Peyer's patch (tissue), 4 donors: ENCODE measurements at regions not wholly inside any gene's neighbourhood (a gene's known extent, or its start where the extent isn't known, plus 50 kb on each side); places are given as distances from the start of the nearest gene placed in this dataset.

ENCODE experiments used
- POLR2A ChIP-seq, 2 donors: fragments of 450-650 bp; IDR thresholded peaks; one replicate each; pipeline ENCODE4 v1.5.1; 2017; ENCODE audit warnings: antibody characterized with exemption in 2 of 2, mild to moderate bottlenecking in 2 of 2, moderate library complexity in 2 of 2
- TF ChIP-seq, protein P1 (sequence below), 6 experiments: fragments of 450-650 bp in 4 of 6; fragments of 200-600 bp in 2 of 6; sonication (generic) in 1 of 6; IDR thresholded peaks; one replicate each; pipeline ENCODE4 v1.5.1; 2017 to 2019; ENCODE audit warnings: antibody characterized with exemption in 6 of 6, mild to moderate bottlenecking in 3 of 6, moderate library complexity in 1 of 6

- TF ChIP-seq, protein P1, sequence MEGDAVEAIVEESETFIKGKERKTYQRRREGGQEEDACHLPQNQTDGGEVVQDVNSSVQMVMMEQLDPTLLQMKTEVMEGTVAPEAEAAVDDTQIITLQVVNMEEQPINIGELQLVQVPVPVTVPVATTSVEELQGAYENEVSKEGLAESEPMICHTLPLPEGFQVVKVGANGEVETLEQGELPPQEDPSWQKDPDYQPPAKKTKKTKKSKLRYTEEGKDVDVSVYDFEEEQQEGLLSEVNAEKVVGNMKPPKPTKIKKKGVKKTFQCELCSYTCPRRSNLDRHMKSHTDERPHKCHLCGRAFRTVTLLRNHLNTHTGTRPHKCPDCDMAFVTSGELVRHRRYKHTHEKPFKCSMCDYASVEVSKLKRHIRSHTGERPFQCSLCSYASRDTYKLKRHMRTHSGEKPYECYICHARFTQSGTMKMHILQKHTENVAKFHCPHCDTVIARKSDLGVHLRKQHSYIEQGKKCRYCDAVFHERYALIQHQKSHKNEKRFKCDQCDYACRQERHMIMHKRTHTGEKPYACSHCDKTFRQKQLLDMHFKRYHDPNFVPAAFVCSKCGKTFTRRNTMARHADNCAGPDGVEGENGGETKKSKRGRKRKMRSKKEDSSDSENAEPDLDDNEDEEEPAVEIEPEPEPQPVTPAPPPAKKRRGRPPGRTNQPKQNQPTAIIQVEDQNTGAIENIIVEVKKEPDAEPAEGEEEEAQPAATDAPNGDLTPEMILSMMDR (IDR thresholded peaks at IDR 0.05), result no peak
- no peak for TF ChIP-seq POLR2A (IDR thresholded peaks at IDR 0.05)
These were observed 213.2 kb upstream of the JUN start for GRCh38 chr1:58997060-58997411.
